NCI-H146 (cell line): ENCODE measurements at regions not wholly inside any gene's neighbourhood (a gene's known extent, or its start where the extent isn't known, plus 50 kb on each side); places are given as distances from the start of the nearest gene placed in this dataset.

ENCODE experiments used
- DNase-seq: peaks from one replicate; lab custom pipeline; 2025; lab: John Stamatoyannopoulos, UW

DNA sequence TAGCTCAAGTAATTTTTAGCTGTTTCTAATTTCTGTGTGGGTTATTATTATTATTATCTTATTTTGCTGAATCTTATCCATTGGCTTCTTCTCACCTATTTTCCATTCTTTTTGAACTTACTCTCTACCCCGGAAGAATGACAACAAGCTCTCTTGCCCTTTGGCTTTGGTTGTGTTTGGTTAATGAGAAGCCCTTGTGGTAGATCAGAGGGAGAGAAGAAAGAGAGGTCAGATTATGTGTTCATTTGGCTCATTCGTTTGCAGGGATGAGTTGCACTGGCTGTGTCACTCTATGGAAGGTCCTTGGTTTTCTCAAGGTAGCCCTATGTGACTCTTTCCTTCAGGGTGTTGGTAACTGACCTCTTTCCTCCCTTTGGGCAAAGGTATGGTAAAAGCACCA, 391.9 kb downstream of the LMO4 start:
- DNase-seq: no peak

DNA sequence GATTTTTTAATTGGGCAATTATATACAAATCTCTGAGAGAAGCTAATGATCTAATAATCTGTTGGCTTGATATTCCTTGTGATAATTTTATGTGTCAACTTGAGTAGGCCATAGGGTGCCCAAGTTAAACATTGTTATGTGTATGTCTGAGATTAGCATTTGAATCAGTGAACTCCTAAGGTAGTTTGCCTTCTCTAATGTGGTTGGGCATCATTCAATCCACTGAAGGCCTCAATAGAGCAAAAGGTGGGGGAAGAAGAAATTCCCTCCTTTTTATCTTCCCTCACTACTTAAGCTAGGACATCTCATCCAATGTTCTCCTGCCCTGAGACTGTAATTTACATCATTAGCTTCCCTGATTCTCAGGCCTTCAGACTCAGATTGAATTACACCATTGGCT, 394.5 kb downstream of the LMO4 start:
- DNase-seq: no peak

DNA sequence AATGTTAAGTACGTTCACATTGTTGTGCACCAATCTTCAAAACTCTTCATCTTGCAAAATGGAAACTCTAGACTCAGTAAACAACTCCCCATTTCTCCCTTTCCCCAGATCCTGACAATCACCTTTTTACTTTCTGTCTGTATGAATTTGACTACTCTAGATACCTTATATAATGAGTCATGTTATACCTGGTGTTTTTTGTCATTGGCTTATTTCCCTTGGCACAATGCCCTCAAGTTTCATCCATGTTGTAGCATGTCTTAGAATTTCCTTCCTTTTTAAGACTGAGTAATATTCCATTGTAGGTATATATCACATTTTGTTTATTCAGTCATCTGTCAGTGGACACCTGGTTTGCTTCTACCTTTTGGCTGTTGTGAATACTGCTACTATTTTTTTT, 399.5 kb downstream of the LMO4 start:
- DNase-seq: no peak

DNA sequence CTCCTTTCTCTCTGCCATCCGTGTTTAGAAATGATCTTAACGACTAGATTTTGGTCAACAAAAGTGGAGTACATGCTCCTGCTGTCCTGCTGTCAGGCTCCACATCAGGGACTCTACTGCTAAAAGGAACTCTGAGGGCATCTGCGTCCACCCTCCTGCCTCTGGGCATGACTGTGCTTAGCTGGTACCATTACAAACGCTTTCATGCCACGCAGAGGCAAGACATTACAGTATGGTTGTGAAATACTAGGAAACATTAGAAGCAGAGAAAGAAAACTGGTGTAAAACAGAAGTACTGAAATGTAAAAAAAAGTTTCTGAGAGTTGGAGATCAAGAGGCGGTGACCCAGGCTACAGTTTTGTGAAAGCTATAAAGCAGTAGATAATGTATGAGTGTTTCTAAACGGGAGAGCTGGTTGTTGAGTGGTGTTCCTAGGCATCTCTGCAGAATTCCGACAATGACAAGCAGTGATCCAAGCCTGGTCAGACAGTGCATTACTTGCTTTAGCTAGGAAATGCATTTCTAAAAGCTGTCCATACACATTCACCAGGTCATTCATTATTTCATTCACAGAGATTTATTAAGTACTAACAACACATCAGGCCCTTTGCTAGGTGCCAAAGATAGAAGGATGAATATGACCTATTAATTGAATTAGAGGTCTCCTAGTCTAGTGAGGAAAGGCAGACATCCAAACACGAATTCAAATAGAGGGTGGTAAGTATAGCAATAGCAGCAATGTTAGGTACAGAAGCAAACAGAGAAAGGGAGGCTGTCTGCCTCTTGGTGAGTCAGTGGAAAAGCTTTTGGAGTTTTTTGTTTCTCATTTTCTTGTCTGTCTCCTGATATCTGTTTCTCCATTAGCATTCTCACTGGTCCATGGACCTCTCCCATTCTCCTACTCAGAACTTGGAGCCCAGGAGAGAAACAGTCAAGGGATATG, 401.9 kb downstream of the LMO4 start:
- no peak for DNase-seq

DNA sequence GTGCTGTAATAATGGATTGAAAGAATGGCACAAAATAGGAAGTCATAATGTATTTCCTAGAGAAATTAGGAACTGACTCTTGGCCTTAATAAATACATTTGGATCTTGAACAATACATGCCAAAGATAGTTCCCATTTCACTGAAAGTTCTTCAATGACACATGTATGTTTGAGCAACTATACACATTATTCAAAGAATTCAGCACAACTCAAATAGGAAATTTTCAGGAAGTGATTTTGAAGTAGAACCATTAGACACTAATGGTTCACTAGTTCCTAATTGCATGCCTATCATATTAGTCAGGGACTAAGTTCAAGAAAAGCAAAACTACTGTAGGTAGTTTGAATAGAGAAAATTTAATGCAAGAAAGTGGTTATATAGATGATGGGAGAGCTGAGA, 404.7 kb downstream of the LMO4 start:
- DNase-seq: no peak

DNA sequence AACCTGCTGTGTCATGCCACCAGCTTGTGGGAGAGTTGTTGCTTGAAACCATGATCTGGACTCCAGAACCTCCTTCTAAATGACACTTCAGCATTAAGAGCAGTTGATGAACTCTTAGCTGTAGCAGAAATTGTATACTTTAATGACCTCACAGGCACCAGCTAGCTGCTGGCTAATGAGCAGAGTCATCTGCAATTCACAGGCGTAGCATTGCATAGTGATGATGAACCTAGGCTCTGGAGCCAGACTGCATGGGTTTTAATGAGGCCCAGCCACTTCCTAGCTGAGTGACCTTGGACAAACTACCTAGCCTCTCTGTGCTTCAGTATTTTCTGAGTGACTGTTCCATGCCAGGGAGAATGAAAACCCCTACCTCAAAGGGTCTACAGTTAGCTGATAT, 407.1 kb downstream of the LMO4 start:
- DNase-seq: no peak

DNA sequence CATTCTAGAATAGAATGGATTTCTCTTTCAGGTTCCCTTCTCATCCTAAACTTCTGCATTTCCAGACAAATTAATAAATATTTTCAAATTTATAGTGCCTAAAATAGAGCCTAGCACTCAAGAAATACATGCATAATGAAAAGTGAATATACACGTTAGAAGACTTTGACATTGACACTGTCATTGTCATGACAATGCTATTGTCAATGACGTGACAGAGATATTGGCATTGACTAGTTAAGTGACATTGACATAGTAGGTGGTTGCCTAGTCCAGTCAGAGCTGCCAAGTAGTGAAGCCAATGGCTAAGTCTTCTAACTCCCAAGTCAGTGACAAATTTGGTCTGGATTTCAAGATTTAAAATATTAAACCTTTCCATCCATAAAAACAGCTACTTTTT, 410.5 kb downstream of the LMO4 start:
- DNase-seq: no peak

DNA sequence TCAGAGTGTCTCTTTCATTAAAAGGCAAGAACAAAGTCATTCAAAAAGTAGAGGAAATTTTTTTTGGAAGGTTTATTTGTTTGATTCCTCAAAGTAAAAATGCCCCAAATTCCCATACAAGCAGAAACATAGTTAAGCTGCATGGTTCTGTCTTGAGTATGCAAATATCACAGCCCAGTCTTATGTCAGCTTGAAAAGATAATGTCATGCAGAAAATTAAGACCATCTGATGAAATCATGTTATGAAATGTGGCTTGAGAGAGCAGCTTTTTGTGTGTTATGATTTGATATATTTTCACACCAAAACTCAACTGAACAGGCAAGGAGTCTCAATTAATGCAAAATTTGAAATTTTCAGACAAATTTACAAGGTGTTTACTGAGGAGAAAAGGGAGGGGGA, 411.0 kb downstream of the LMO4 start:
- no peak for DNase-seq

DNA sequence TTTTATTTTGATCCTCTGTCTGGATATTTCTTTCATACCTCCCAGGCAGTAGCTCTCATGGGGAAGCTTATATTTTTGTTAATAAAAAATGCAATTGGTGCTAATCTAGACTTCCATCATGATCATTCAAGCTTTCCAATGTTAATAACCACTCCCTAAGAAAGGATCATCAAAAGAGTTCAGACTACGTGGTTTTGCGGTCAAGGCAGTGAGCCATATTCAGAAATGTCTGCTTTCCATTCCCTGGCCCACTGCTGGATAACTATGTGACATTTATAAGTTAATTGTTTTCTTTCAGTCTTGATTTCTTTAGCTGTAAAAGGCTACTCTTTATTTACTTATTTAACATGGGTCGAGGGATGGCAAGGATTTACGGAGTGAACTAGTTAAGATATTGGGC, 414.6 kb downstream of the LMO4 start:
- no peak for DNase-seq

DNA sequence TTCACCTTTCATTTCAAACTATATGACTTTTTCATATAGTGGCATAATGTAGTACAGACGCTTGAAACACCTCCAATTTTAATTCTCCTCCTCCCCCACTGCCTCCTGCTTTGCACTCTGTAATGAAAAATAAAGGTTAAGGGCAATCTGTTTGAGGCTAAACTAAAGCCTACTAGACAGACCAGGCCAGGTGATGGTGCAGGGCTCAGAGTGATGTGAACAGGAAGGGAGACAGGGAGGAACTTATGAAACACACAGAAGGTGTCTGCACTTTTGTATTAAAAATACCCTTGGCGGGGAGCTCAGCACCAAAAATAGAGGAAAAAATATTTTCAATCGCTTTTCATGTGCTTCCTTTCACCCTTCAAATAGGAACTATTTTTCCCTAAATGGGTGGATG, 415.4 kb downstream of the LMO4 start:
- no peak for DNase-seq

DNA sequence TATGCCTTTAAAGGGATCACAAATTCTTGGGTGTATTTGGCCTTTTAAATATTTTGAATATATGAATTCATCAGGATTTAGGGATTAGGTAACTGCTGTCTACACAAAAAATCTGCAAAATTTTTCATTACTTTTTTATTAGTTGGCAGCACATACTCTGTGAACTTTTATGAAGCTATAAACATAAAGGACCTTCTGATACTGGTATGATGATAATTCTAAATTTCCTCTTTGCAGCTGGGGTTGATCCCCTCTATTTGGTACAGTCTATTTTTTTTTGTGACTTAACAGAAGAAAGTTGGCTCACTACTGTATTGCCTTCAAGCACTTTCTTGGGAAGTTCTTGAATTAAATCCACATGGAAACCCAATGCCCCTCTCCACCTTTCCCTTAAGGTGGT, 416.1 kb downstream of the LMO4 start:
- DNase-seq: no peak

DNA sequence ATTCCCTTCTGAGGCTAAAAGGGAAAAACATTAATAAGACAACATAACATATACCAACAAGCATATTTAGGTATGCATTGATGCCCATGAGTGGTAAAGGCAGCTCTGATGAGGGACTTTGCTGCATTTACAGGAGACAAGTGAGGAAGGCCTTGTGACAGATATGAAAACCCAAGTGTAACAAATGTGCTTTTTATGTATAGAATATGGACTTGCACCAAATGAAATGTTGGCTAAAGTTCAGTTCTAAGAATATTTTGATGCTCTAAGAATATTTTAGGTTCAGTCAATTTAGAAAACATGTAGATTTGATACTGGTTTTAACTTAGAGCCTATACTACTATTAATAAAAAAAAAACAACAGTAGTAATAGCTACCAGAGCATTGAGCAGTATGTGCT, 424.7 kb downstream of the LMO4 start:
- no peak for DNase-seq

DNA sequence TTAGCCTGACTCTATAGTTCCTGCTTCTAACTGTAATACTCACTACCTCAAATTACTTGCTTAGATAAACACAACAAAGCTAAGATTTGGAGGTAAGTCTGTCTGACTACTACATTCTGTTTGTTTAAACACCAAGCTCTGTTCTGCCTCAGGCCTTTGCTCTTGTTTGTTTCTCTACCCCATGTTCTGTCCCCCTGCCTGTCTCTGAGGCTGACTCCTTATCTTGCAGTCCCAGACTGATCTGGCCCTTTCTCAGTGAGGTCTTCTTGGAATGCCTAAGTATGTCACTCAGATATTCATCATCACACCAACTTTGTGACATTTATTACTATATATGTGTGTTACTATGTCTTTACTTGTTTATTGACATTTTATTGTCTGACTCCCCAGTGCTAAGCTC, 425.5 kb downstream of the LMO4 start:
- no peak for DNase-seq

DNA sequence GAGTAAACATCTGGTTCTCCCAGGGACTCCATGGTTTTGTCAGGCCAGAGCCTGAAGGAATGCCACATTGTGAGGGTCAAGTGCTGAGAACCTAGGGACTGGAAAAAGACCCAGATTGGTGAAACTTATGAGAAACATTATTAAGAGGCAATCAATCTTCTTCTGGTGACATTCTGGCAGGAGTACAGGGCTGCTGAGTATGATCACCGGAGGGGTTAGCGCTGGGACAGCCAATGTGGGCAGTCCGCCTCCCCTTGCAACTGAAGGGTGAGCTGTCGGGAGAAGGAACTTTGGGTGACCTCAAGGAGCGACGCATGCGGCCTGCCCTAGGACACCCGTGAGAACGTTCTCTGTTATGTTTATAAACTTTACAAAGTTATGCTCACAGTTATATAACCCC, 429.0 kb downstream of the LMO4 start:
- DNase-seq: no peak

DNA sequence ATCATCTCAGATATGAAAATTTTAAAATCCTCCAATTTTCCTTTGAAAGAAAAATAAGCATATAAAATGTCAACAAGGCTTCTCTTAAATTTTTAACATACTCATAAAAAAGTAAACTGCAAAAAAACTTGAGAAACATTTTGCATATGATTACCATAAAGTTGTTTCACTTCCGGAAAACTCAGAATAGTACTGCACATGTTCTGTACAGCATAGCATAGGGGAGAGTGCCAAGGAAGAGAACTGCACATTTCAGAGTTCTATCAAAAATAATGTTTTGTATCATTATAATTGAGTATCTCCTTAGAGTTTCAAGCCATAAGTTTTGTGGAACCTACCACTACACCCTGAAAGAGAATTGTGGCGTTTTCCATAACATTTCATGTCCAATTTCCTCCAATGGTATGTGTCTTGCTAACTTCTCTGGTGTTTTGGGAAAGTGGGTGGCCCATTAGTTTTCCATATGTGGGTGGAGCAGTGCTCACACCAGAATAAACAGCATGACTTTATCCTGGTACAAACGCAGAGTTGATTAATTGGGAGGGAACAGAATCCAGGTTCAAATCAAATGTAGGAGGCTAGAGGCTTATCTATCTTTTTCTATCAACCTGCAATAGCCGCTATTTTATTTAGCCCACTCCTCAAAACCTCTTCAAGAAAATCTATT, 430.9 kb downstream of the LMO4 start:
- no peak for DNase-seq

DNA sequence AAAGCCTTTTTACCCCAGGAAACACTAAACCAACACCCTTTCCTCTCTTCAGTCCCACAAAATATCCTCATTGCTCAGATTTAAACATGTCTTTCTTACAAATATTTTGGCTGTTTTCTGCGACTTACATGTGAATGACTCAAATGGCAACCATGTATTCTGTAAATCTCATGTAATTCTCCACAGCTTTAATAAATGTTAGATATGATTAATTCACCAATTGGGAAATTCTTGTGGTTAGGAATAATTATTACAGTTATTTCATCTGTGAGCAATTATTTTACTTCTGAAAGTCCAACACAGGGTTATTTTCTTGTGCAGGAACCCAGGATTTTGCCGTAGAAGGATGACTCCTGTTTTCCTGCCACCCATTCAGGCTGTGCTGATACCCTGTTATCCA, 431.5 kb downstream of the LMO4 start:
- no peak for DNase-seq

DNA sequence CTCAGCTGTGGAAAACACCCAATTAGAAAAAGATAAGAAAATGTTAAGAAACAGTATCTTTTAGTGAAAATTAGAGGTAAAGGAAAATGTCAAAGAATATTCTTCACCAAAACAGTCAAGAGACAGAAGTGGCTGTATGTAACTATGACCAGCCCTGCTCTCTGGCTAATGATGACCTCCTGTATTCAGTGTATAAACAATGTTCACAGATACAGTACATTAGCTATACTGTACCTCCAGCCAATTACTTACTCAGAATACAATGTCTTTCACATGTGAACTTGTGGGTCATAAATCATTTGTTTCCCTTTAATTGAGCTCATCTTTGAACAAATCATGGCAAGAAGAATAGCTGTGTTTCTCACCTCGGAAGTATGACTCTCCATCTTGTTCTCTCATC, 432.0 kb downstream of the LMO4 start:
- DNase-seq: no peak

DNA sequence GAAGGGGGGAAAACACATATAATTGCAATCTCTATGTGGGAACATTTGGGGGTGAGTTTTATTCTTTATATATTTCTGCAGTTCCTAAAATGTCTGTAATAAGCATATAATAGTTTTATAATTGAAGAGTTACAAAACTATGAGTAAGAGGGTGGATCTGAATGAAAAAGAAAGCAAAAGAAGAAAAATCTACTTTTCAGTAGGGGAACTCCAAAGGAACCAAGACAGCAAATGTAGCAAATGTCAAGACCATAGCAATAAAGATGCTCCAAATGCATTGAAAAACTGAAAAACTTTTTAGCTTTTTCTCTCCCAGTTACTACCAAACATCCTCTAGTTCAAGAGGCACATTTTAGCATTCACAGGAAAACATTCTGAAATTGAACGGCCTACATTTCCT, 434.8 kb downstream of the LMO4 start:
- no peak for DNase-seq

DNA sequence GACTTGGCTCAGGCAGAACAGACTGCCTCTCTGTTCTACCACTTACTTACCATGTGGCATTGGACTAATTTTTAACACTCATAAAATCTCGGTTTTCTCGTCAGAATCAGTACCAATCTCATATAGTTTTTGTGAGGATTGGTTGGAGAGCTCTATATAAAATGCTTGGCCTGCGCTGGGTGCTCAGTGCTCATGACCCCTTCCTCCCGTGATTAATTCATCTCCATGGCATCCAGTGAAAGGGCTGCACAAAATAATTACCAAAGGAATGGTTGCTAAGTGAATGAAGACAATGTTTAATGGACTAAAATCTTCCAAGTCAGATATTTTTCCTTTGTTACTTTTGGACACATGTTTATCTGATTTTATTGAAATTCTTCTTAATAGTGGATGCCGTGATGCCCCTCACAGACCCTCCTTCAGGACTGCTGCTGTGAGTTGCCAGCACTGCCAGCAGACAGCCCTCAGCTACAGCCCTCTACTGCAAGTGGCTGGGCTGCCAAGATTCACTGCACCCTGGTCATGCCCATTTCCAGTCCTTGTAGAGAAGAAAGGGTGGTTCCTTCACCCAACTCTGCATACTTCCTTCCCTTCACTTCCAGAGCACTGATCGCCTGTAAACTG, 436.5 kb downstream of the LMO4 start:
- DNase-seq: no peak

DNA sequence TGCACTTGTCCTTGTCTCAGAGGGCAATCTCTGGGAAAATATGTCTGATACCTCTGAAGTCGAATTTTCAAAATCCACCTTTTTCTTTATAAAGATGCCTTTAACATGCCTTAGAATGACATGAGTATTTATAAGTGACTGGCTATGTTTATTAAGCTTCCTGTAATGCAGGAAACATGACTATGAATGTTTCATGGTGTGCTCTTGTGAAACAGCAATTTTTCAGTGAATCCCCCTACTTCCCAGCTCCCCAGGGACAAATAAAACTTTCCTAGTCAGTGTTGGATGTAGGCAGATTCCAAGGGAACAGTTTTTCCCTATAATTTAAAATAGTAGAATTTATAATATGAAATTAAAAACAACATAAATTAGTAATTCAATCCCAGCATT, 437.0 kb downstream of the LMO4 start:
- no peak for DNase-seq

DNA sequence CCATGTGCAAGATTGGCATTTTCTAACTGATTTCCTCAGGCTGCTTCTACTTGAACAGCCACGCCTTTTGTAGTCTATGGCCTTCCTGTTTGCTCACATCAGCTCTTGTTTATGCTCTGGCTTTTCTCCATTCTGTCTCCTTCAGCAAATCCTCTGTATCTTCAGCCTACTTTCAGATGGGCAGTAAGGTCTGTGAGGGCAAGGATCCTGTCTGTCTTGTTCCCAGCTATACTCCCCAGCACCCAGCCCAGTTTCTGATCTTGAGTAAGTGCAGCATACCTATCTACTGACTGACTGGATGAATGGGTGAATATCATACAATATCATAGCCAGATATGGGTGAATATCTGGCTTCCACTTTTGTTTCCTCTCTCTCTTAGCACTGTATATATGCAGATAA, 438.1 kb downstream of the LMO4 start:
- no peak for DNase-seq

DNA sequence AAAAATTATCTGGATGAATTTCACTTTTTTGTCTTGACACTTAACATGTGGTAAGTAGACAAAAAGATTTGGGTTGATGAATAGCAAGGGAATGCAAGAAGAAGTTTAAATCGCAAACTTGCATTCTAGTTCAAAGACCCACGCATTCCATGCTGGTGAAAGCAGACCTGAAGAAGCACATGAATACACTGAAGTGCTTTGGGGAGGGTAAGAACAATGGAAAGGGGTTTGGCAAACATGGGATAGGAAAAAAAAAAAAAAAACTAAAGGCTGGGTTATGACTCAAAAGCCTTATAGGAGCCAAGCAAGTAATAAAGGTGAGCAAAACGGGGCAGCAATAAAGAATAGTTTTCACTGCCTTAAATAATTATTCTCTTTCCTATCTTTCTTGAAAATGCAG, 450.2 kb downstream of the LMO4 start:
- DNase-seq: no peak

DNA sequence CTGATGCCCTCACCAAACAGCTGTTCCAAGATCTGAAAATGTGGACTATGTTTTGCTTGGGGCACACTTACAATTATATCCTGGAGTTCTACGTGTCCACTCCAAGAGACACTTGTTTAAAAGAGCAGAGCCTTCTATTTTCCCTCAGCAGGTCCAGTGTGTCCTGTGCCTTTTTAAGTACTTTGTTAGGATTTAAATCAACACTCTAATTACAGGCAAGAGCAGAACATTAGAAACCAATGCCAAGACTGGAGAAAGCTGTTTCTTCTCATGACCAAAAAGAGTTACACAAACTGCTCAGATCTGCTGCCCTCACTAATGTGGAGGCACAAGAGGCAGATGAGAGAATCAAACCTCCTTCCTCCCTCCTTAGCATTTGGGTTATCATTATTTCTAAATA, 452.9 kb downstream of the LMO4 start:
- DNase-seq: no peak
